ENCODE measurements at regions not wholly inside any gene's neighbourhood (a gene's known extent, or its start where the extent isn't known, plus 50 kb on each side); places are given as distances from the start of the nearest gene placed in this dataset.

DNA sequence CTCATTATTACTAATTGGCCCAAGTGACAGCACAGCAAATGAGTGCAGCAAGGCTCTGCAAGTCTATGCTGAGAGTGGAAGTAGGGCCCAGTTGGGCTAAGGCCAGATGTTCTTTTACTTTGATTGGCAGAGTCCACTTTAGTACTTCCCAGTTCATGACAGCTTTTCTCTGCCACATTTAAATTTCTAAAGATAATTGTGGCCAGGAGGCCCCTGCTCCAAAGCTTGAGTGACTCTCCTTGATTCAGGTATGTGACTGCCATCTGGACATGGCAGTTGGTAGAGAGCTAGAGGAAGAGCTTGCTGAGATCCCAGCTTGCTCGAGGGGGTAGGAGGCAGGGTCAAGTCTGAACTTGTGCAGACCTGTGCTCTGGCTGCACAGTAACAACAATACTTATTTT, 154.1 kb downstream of the CARTPT start:
- no peaks in the 10 kb centered on the region for H3K36me3 ChIP-seq (ENCODE audit: control insufficient read depth, insufficient read depth, low read length)
- H3K27me3 ChIP-seq (ENCODE audit: control insufficient read depth, insufficient read depth, low read length), result no peaks in the 10 kb centered on the region
- DNase-seq (ENCODE audit: low read depth), result no peak
- no peak overlapping the region for H3K4me3 ChIP-seq (ENCODE audit: low read depth, low read length)
- TF ChIP-seq, protein P1, sequence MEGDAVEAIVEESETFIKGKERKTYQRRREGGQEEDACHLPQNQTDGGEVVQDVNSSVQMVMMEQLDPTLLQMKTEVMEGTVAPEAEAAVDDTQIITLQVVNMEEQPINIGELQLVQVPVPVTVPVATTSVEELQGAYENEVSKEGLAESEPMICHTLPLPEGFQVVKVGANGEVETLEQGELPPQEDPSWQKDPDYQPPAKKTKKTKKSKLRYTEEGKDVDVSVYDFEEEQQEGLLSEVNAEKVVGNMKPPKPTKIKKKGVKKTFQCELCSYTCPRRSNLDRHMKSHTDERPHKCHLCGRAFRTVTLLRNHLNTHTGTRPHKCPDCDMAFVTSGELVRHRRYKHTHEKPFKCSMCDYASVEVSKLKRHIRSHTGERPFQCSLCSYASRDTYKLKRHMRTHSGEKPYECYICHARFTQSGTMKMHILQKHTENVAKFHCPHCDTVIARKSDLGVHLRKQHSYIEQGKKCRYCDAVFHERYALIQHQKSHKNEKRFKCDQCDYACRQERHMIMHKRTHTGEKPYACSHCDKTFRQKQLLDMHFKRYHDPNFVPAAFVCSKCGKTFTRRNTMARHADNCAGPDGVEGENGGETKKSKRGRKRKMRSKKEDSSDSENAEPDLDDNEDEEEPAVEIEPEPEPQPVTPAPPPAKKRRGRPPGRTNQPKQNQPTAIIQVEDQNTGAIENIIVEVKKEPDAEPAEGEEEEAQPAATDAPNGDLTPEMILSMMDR (IDR thresholded peaks at IDR 0.05; ENCODE audit: insufficient read depth, low read length, poor library complexity, severe bottlenecking), result no peak

DNA sequence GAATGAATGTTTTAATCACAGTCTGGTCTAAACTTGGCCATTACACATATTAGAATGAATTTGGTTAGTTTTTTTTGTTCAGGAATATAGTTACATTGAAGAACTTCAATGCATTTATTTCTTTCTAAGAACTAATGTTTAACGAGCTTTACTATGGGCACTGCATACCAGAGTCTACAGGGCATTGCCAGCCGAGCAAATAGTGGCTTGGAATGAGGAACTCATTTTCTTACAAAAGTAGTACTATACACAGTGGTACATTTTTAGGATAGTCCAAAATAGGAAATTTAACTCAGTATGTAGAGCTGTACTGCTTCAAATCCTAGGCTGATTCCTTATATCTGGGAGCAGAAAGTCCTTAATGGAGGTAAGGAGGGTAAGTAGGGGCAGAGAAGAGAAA, 155.4 kb downstream of the CARTPT start:
- H3K4me3 ChIP-seq (ENCODE audit: low read depth, low read length), result no peak overlapping the region
- no peaks in the 10 kb centered on the region for H3K36me3 ChIP-seq (ENCODE audit: control insufficient read depth, insufficient read depth, low read length)
- H3K27me3 ChIP-seq (ENCODE audit: control insufficient read depth, insufficient read depth, low read length), result no peaks in the 10 kb centered on the region
- TF ChIP-seq, protein P1 (IDR thresholded peaks at IDR 0.05; ENCODE audit: insufficient read depth, low read length, poor library complexity, severe bottlenecking), result no peak
- DNase-seq (ENCODE audit: low read depth), result no peak

DNA sequence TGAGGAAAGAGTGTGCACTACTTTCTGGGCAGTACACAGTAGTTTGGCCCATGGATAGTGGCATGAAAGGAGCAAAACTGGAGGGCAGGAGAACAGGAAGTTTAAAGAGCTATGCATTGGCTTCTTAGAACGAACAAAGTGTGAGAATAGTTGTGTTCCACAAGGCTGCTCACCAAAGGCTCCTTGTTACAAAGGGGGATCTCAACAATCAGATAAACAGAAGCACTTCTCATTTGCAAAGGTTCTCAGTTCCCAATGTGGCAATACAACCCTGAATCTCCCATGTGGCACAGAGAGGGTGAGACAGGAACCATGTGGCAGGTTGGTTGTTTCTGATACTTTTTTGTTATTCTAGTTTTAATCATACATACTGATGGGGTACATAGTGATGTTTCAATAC, 158.4 kb downstream of the CARTPT start:
- no peak overlapping the region for H3K4me3 ChIP-seq (ENCODE audit: low read depth, low read length)
- TF ChIP-seq, protein P1 (IDR thresholded peaks at IDR 0.05; ENCODE audit: insufficient read depth, low read length, poor library complexity, severe bottlenecking), result no peak
- no peak for DNase-seq (ENCODE audit: low read depth)

DNA sequence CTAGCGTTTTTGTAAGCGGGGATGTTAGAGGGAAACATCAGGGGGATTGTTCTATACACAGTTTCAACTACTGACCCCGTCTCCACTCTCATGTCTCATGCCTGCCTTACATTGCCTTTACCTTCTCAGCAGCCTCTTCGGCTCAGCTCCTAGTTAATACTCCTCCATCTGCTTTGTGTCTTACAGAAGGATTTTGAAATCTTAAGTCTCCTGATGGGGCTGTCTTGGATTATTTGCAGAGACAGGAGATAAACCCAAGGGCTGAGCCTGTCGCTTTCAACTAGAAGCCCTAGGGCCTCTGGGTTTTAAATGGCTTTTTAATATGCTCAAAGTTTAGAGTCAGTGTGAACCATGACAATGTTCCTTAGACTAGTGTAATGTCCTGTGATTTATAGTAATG, 161.5 kb downstream of the CARTPT start:
- TF ChIP-seq, protein P1 (IDR thresholded peaks at IDR 0.05; ENCODE audit: insufficient read depth, low read length, poor library complexity, severe bottlenecking), result no peak
- no peak for DNase-seq (ENCODE audit: low read depth)
- no peaks in the 10 kb centered on the region for H3K27me3 ChIP-seq (ENCODE audit: control insufficient read depth, insufficient read depth, low read length)
- H3K4me3 ChIP-seq (ENCODE audit: low read depth, low read length), result no peak overlapping the region
- no peaks in the 10 kb centered on the region for H3K36me3 ChIP-seq (ENCODE audit: control insufficient read depth, insufficient read depth, low read length)

More for the DNA sequence above, 158.4 kb downstream of the CARTPT start:
- H3K27me3 ChIP-seq (ENCODE audit: control insufficient read depth, insufficient read depth, low read length), result no peaks in the 10 kb centered on the region
- H3K36me3 ChIP-seq (ENCODE audit: control insufficient read depth, insufficient read depth, low read length), result no peaks in the 10 kb centered on the region

DNA sequence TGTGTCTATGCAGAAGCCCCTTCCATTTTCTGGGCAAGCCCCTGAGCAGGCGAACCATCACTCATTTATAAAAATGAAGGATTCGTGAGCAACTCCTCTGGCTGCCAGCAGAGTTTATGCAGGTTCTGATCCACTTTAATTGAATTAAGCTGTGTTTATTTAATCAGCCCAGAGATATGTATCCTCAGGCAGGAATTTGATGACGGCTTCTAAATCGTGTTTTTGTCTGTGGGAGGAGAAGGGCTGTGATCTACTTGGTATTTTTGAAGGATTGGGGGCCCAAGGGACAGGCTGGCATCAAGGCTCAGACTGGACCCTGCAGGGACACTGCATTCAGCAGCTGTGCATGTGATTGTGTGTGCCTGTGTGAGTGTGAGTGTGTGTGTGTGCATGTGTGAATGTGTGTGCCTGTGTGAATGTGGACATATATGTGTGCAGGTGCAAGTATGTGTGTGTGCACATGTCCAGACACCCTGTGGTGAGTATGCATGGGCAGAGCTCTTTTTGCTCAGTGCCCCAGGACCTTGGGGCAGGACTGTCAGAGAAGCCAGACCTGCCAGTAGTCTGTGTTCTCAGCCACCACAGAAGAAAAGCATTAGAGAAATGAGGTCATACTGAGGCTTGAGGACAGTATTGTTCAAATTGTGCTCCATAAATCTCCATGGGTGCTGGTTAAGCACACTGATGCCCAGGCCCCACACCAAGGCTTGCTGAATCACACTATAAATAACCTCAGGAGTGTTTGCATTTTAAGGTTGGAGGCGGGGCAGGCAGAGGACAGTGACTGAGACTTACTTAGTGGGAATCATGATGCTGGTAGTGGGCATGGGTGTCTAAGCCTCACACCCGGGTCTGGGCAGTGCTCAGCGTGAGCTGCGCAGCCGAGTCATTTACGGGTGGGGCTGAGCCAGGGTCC, 164.0 kb downstream of the CARTPT start:
- H3K4me3 ChIP-seq (ENCODE audit: low read depth, low read length), result no peak overlapping the region
- no peak for DNase-seq (ENCODE audit: low read depth)
- H3K27me3 ChIP-seq (ENCODE audit: control insufficient read depth, insufficient read depth, low read length), result no peaks in the 10 kb centered on the region
- H3K36me3 ChIP-seq (ENCODE audit: control insufficient read depth, insufficient read depth, low read length), result no peaks in the 10 kb centered on the region
- TF ChIP-seq, protein P1 (IDR thresholded peaks at IDR 0.05; ENCODE audit: insufficient read depth, low read length, poor library complexity, severe bottlenecking), result no peak

DNA sequence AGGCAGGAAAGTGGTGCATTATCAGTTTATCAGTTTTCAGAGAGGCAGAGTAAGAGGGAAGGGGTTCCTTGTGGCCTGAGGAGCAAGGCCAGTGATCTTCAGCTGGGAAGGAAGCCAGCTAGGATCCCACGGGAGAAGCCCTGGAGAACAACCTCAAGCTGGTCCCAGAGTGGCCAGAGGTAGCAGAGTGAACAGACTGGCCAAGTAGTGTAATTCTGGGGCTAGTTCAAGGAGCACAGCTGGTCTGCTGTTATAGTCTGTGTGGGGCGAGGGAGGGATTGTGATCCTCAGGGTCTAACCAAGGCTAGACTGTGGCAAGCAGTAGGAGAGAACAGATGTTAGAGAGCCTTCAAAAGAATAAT, 164.6 kb downstream of the CARTPT start:
- TF ChIP-seq, protein P1 (IDR thresholded peaks at IDR 0.05; ENCODE audit: insufficient read depth, low read length, poor library complexity, severe bottlenecking), result no peak
- no peaks in the 10 kb centered on the region for H3K36me3 ChIP-seq (ENCODE audit: control insufficient read depth, insufficient read depth, low read length)
- no peak overlapping the region for H3K4me3 ChIP-seq (ENCODE audit: low read depth, low read length)
- H3K27me3 ChIP-seq (ENCODE audit: control insufficient read depth, insufficient read depth, low read length), result no peaks in the 10 kb centered on the region
- no peak for DNase-seq (ENCODE audit: low read depth)
